Heart left ventricle (tissue), 16 donors: ENCODE measurements at regions not wholly inside any gene's neighbourhood (a gene's known extent, or its start where the extent isn't known, plus 50 kb on each side); places are given as distances from the start of the nearest gene placed in this dataset.

Source experiments
- ATAC-seq, 4 donors: fragments of 200-7000 bp; cut with Tn5 transposase; one replicate each; pipeline ENCODE4 v1.9.1; 2020 to 2022; ENCODE audit warnings: moderate library complexity in 4 of 4, mild to moderate bottlenecking in 3 of 4, moderate number of reproducible peaks in 1 of 4
- DNase-seq, 5 donors: peaks; one replicate each; pipeline ENCODE4 v3.0.0-alpha.2; 2020
- H3K27ac ChIP-seq, 12 donors: fragments of 200-600 bp; sonication (generic) in 4 of 12; one replicate each; pipeline versions ENCODE4 v1.5.0 to v1.8.0; 2016 to 2022; ENCODE audit warnings: mild to moderate bottlenecking in 2 of 12
- H3K27me3 ChIP-seq, 9 donors: fragments of 200-600 bp; sonication (generic) in 2 of 9; one replicate each; pipeline versions ENCODE4 v1.5.1 to v1.8.0; 2016 to 2022; ENCODE audit warnings: mild to moderate bottlenecking in 3 of 9
- H3K36me3 ChIP-seq, 9 donors: fragments of 200-600 bp; sonication (generic) in 2 of 9; one replicate each; pipeline versions ENCODE4 v1.5.0 to v1.8.0; 2018 to 2022; ENCODE audit warnings: mild to moderate bottlenecking in 2 of 9
- H3K4me1 ChIP-seq, 12 donors: fragments of 200-600 bp; sonication (generic) in 4 of 12; one replicate each; pipeline versions ENCODE4 v1.5.0 to v1.8.0; 2016 to 2022; ENCODE audit warnings: mild to moderate bottlenecking in 3 of 12
- H3K4me3 ChIP-seq, 12 donors: fragments of 200-600 bp; sonication (generic) in 4 of 12; one replicate each; pipeline versions ENCODE4 v1.5.0 to v1.8.0; 2017 to 2022; ENCODE audit warnings: mild to moderate bottlenecking in 9 of 12, moderate library complexity in 4 of 12
- H3K9me3 ChIP-seq, 12 donors: fragments of 200-600 bp; sonication (generic) in 4 of 12; one replicate each; pipeline versions ENCODE4 v1.5.0 to v1.8.0; 2016 to 2022; ENCODE audit warnings: mild to moderate bottlenecking in 1 of 12
- CTCF ChIP-seq, 12 donors: fragments of 200-600 bp; sonication (generic) in 4 of 12; IDR thresholded peaks; one replicate each; pipeline versions ENCODE4 v1.5.0 to v1.8.0; 2018 to 2022; ENCODE audit warnings: antibody characterized with exemption in 12 of 12, mild to moderate bottlenecking in 5 of 12
- POLR2A ChIP-seq, 2 donors: fragments of 450-650 bp; IDR thresholded peaks; one replicate each; pipeline ENCODE4 v1.6.1; 2017; ENCODE audit warnings: antibody characterized with exemption in 2 of 2, mild to moderate bottlenecking in 2 of 2, moderate library complexity in 2 of 2
- WGBS, 4 donors: extraction: QIAGEN DNeasy Blood & Tissue Kit in 2 of 4; methylation state at CpG; one replicate each; pipeline versions ENCODE4 v1.1.5 to v1.1.7; 2013 to 2018; 5-methylcytosine and 5-hydroxymethylcytosine counted together
- intact Hi-C, 10 donors: fragments of 100-400 bp; cut with DNase I; formaldehyde crosslinking; loops; one replicate each; pipeline versions ENCODE4 v1.11.1 to v1.14.2; 2022
- donor health status: ischemic (EF 13 %, LVEDD 7.1; RV severe dilation, severe dysfunction).
- donor health status: healthy with polysubstance abuse.
- donor health status: DM: no; HTN: yes; CAD: no.
- donor health status: DM: no; HTN: no; CAD: no.
- donor health status: ischemic (EF 25% LVEDD 6.9; RV normal size, moderate dysfunction).
- donor health status: ischemic (EF 25% LVEDD 5.7; RV mildly dilated, moderate dysfunction).
- donor health status: healthy.
- donor health status: DM: yes; HTN: yes; CAD: no.
- donor health status: ischemic (EF 35%, LVEDD 5.7; RV mildly dilated, moderate dysfunction).
- donor health status: nonischemic (EF 11% LVEDD 7.7; RV severe dilation, severe dysfunction).
- donor health status: DM: yes; HTN: yes; CAD: no.
- donor health status: PGD.
- donor health status: ischemic (EF 29% LVEDD 5.4; RV normal size, mild dysfunction).
- donor health status: nonischemic (EF 23%, LVEDD 6.1; RV moderate dilation, normal function).

DNA sequence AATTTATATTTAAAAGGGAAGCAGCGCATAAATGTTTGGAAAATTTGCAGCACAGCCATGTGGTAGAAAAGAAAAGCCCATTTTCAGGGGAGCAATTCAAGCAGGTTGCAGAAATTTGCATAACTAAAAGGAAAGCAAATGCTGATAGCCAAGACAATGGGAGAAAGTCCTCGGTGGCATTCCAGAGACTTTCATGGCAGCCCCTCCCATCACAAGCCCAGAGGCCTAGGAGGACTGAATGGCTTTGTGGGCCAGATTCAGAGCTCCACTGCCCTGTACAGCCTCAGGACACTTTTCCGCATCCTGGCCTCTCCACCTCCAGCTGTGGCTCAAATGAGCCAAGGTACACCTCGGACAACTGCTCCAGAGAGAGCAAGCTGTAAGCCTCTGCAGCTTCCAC is 462.9 kb downstream of the CDK5RAP2 start:
- Histone ChIP-seq H3K4me1 (no peaks in the 10 kb centered on the region), H3K4me3 (no peak overlapping the region), H3K27me3 (no peaks in the 10 kb centered on the region), H3K36me3 (no peaks in the 10 kb centered on the region), H3K9me3 (peaks cover 0 to 11% (median 0%) of the 10 kb centered on the region in 12 donors), H3K27ac (no peak overlapping the region)
- TF ChIP-seq CTCF (IDR thresholded peaks at IDR 0.05) (no peak), POLR2A (IDR thresholded peaks at IDR 0.05) (no peak)
- DNase-seq, result no peak
- WGBS, 4 donors, result 72 to 84% (median 81%) methylated on average over 3 to 4 of the region's 4 CpGs
- intact Hi-C loops, result no loop called here
- no peak for ATAC-seq

DNA sequence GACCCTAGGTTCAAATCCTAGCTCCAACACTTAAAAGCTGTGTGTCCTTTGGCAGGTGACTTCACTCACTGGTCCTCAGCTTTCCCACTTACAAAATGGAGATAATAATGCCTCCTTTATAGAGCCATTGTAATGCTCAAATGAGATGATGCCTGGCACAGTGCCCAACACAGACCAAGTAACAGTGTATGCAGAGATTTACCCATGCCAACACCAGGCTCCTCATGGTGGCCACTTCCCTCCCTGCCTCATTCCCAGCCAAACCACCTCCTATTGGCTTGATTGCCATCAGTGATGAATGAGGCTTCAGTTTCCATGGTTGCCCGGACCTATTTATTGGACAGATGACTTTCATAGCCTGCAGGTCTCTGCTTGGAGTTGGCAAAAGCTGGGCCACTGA is 469.4 kb downstream of the CDK5RAP2 start:
- Histone ChIP-seq H3K27ac (no peak overlapping the region), H3K4me3 (no peak overlapping the region), H3K36me3 (no peaks in the 10 kb centered on the region), H3K9me3 (no peaks in the 10 kb centered on the region), H3K4me1 (no peaks in the 10 kb centered on the region), H3K27me3 (peaks cover 0 to 13% (median 0%) of the 10 kb centered on the region in 9 donors)
- WGBS, 4 donors, result 56 to 76% (median 72%) methylated on average over 1 of the region's 1 CpG
- ATAC-seq (no peak), DNase-seq (no peak)
- no peak for TF ChIP-seq CTCF (IDR thresholded peaks at IDR 0.05)
- no peak for TF ChIP-seq POLR2A (IDR thresholded peaks at IDR 0.05)
- intact Hi-C loops, result no loop called here

DNA sequence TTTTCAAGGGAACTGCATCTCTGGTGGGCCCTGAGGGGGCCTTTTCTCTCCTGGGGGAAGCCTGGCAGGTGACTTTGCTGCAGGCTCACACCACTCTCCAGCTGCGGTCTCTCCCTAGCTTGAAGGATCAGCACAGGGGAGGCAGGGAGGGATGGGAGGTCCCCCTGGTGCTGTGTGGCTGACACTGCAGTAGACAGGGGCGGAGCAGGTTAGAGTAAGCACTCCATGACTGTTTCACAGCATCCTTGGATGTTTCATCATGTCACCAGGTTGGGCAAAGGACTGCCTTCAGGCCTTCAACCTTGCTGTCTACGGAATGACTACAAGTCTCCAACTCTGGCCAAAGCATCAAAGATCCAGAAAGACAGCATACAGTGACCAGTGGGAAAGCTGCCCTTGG is 470.7 kb downstream of the CDK5RAP2 start:
- no peak for TF ChIP-seq POLR2A (IDR thresholded peaks at IDR 0.05)
- no peak for TF ChIP-seq CTCF (IDR thresholded peaks at IDR 0.05)
- no peak for DNase-seq
- Histone ChIP-seq H3K9me3 (no peaks in the 10 kb centered on the region), H3K4me3 (no peak overlapping the region), H3K27ac (no peak overlapping the region), H3K4me1 (no peaks in the 10 kb centered on the region), H3K27me3 (peaks cover 0 to 13% (median 0%) of the 10 kb centered on the region in 9 donors), H3K36me3 (no peaks in the 10 kb centered on the region)
- intact Hi-C loops, result no loop called here
- 49 to 60% (median 53%) methylated on average over 3 of the region's 3 CpGs for WGBS, 4 donors
- ATAC-seq, result no peak

DNA sequence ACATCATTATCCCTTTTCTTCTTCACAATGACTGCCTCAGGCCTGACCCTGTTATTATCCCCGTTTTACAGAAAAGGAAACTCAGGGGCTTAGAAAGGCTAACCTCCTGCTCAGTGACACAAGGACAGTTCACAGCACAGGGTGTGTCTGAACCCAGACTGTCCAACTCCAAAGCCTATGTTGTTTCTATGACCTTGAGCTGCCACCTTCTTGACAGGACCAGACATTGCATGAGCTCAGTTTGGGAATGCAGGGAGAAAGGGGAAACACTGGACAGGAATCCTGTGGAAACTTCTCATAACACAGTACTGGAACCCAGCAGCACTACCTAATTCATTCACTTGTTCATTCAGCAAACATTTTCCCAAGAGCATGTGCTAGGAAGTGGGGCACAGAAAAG is 472.8 kb downstream of the CDK5RAP2 start:
- peaks cover 0 to 21% (median 0%) of the 10 kb centered on the region in 9 donors for H3K27me3 ChIP-seq
- WGBS, 4 donors, result 46 to 77% (median 66%) methylated on average over 1 of the region's 1 CpG
- no peak for TF ChIP-seq POLR2A (IDR thresholded peaks at IDR 0.05)
- TF ChIP-seq CTCF (IDR thresholded peaks at IDR 0.05), result no peak
- no peaks in the 10 kb centered on the region for H3K9me3 ChIP-seq
- no peak overlapping the region for H3K4me3 ChIP-seq
- H3K36me3 ChIP-seq, result no peaks in the 10 kb centered on the region
- DNase-seq (no peak), ATAC-seq (no peak)
- H3K4me1 ChIP-seq, result no peaks in the 10 kb centered on the region
- H3K27ac ChIP-seq, result no peak overlapping the region
- intact Hi-C loops, result no loop called here
